ENCODE measurements at regions not wholly inside any gene's neighbourhood (a gene's known extent, or its start where the extent isn't known, plus 50 kb on each side); places are given as distances from the start of the nearest gene placed in this dataset.
"Not testable (repeated sequence)": the region's sequence is repeated elsewhere in the genome, so short reads cannot be mapped to it uniquely, and the experiment has no call there.

GRCh38 chr9:85204176-85204575 is 534.6 kb downstream of the NTRK2 start:
- DNase-seq (ENCODE audit: low spot score): no peak

- no peak for DNase-seq (ENCODE audit: low spot score)
These were observed 533.1 kb downstream of the NTRK2 start for GRCh38 chr9:85202596-85202995.

- no peak for DNase-seq (ENCODE audit: low spot score)
These were observed 531.3 kb downstream of the NTRK2 start for GRCh38 chr9:85200726-85201404.

- DNase-seq (ENCODE audit: low spot score): no peak
These were observed 530.5 kb downstream of the NTRK2 start for GRCh38 chr9:85199866-85200495.

- no peak for DNase-seq (ENCODE audit: low spot score)
These were observed 523.2 kb downstream of the NTRK2 start for GRCh38 chr9:85192750-85193149.

GRCh38 chr9:85186218-85186585 is 516.7 kb downstream of the NTRK2 start:
- no peak for DNase-seq (ENCODE audit: low spot score)

GRCh38 chr9:85185486-85186217 is 516.1 kb downstream of the NTRK2 start:
- no peak for DNase-seq (ENCODE audit: low spot score)

- no peak for DNase-seq (ENCODE audit: low spot score)
These were observed 512.9 kb downstream of the NTRK2 start for GRCh38 chr9:85182383-85182782.

- DNase-seq (ENCODE audit: low spot score): no peak
These were observed 508.9 kb downstream of the NTRK2 start for GRCh38 chr9:85178474-85178873.

- DNase-seq (ENCODE audit: low spot score): no peak
These were observed 504.4 kb downstream of the NTRK2 start for GRCh38 chr9:85173967-85174366.

- DNase-seq (ENCODE audit: low spot score): no peak
These were observed 502.8 kb downstream of the NTRK2 start for GRCh38 chr9:85172001-85172978.

- DNase-seq (ENCODE audit: low spot score): no peak
These were observed 501.6 kb downstream of the NTRK2 start for GRCh38 chr9:85171163-85171562.

- no peak for DNase-seq (ENCODE audit: low spot score)
These were observed 498.9 kb downstream of the NTRK2 start for GRCh38 chr9:85168412-85168811.

GRCh38 chr9:85167146-85167545 is 497.6 kb downstream of the NTRK2 start:
- no peak for DNase-seq (ENCODE audit: low spot score)

GRCh38 chr9:85163825-85164224 is 494.3 kb downstream of the NTRK2 start:
- no peak for DNase-seq (ENCODE audit: low spot score)

- DNase-seq (ENCODE audit: low spot score): no peak
These were observed 493.9 kb downstream of the NTRK2 start for GRCh38 chr9:85163415-85163814.

- no peak for DNase-seq (ENCODE audit: low spot score)
These were observed 493.3 kb downstream of the NTRK2 start for GRCh38 chr9:85162822-85163221.

GRCh38 chr9:85160944-85161343 is 491.4 kb downstream of the NTRK2 start:
- not testable (repeated sequence) for DNase-seq (ENCODE audit: low spot score)

- DNase-seq (ENCODE audit: low spot score): no peak
These were observed 489.0 kb downstream of the NTRK2 start for GRCh38 chr9:85158512-85158911.

- no peak for DNase-seq (ENCODE audit: low spot score)
These were observed 488.2 kb downstream of the NTRK2 start for GRCh38 chr9:85157772-85158171.

GRCh38 chr9:85156652-85157051 is 487.1 kb downstream of the NTRK2 start:
- DNase-seq (ENCODE audit: low spot score): no peak

- no peak for DNase-seq (ENCODE audit: low spot score)
These were observed 485.8 kb downstream of the NTRK2 start for GRCh38 chr9:85155352-85155751.

Measured in hematopoietic multipotent progenitor cell treated with erythropoietin and hydrocortisone succinate and interleukin-3 and kit ligand, for 15 days (in vitro differentiated cells).